Common myeloid progenitor, CD34-positive (primary cell): ENCODE measurements at regions not wholly inside any gene's neighbourhood (a gene's known extent, or its start where the extent isn't known, plus 50 kb on each side); places are given as distances from the start of the nearest gene placed in this dataset.

ENCODE experiments used
- CTCF ChIA-PET: fragments of 350-600 bp; sonication (Branson Sonifier 250); formaldehyde crosslinking; loops from one replicate; lab custom pipeline; 2021; ENCODE audit warnings: antibody characterized with exemption; lab: Charles Lee
- POLR2A ChIA-PET: fragments of 350-600 bp; sonication (Branson Sonifier 250); formaldehyde crosslinking; loops from one replicate; lab custom pipeline; 2021; ENCODE audit warnings: antibody characterized with exemption; lab: Charles Lee
- DNase-seq, 3 donors: peaks; one replicate each; pipeline versions ENCODE4 v3.0.0 to v3.0.0-alpha.2; 2013
- H3K27ac ChIP-seq, 2 experiments: 1 replicate in 1 of 2; 2 replicates in 1 of 2; pipeline ENCODE4 v1.7.0; 2013; ENCODE audit warnings: inconsistent platforms in 2 of 2, low read length in 2 of 2, mild to moderate bottlenecking in 2 of 2, low read depth in 1 of 2, moderate library complexity in 1 of 2; ENCODE audit not compliant: severe bottlenecking in 2 of 2, insufficient read depth in 1 of 2, poor library complexity in 1 of 2
- H3K27me3 ChIP-seq, 5 experiments: replicated peaks in 2 of 5; 1 replicate in 3 of 5; 2 replicates in 2 of 5; pipeline versions ENCODE4 v1.6.1 to v1.7.0; 2013; ENCODE audit warnings: low read length in 4 of 5, mild to moderate bottlenecking in 2 of 5, moderate library complexity in 2 of 5, inconsistent platforms in 1 of 5; ENCODE audit not compliant: insufficient read depth in 5 of 5, control insufficient read depth in 4 of 5
- H3K36me3 ChIP-seq, 4 experiments: 1 replicate in 2 of 4; 2 replicates in 2 of 4; pipeline versions ENCODE4 v1.6.1 to v1.7.0; 2013; ENCODE audit warnings: low read length in 3 of 4, control low read depth in 1 of 4, mild to moderate bottlenecking in 1 of 4; ENCODE audit not compliant: control insufficient read depth in 4 of 4, insufficient read depth in 4 of 4
- H3K4me1 ChIP-seq, 4 experiments: 1 replicate in 3 of 4; 2 replicates in 1 of 4; pipeline versions ENCODE4 v1.6.1 to v1.7.1; 2013; ENCODE audit warnings: low read length in 3 of 4, mild to moderate bottlenecking in 3 of 4, control low read depth in 1 of 4, inconsistent platforms in 1 of 4, moderate library complexity in 1 of 4; ENCODE audit not compliant: control insufficient read depth in 4 of 4, insufficient read depth in 4 of 4; ENCODE audit errors: control extremely low read depth in 1 of 4
- H3K4me3 ChIP-seq, 7 experiments: 1 replicate in 4 of 7; 2 replicates in 3 of 7; pipeline versions ENCODE4 v1.5.1 to v1.7.0; 2013; ENCODE audit warnings: mild to moderate bottlenecking in 7 of 7, low read length in 6 of 7, moderate library complexity in 6 of 7, inconsistent platforms in 2 of 7, low read depth in 2 of 7, control low read depth in 1 of 7; ENCODE audit not compliant: insufficient read depth in 4 of 7, control insufficient read depth in 1 of 7; ENCODE audit errors: extremely low read depth in 1 of 7
- H3K9me3 ChIP-seq, 5 experiments: 1 replicate in 4 of 5; 2 replicates in 1 of 5; pipeline versions ENCODE4 v1.6.1 to v1.7.1; 2013; ENCODE audit warnings: low read length in 4 of 5, mild to moderate bottlenecking in 2 of 5, inconsistent platforms in 1 of 5, low read depth in 1 of 5, moderate library complexity in 1 of 5; ENCODE audit not compliant: control insufficient read depth in 4 of 5, insufficient read depth in 2 of 5; ENCODE audit errors: control extremely low read depth in 1 of 5
- WGBS: methylation state at CpG from one replicate; pipeline ENCODE4 v1.1.5; 2013; ENCODE audit not compliant: insufficient coverage; 5-methylcytosine and 5-hydroxymethylcytosine counted together

DNA sequence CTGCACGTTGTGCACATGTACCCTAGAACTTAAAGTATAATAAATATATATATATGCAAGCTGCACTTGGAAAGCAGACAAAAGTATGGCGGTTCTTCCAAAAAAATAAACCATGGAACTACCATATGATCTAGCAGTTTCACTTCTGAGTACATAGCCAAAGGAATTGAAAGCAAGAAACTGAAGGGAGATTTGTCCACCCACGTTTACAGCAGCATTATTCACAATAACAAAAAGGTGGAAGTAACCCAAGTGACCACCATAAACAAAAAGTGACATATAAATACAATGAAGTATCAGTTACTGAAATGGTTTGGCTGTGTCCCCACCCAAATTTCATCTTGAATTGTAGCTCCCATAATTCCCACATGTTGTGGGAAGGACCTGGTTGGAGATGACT lies 525.3 kb upstream of the CELF2 start:
- ChIA-PET POLR2A (no interaction called here), CTCF (no interaction called here)
- Histone ChIP-seq H3K9me3 (peaks cover 0 to under 1% (median 0%) of the 10 kb centered on the region in 5 experiments), H3K27me3 (no peaks in the 10 kb centered on the region), H3K4me3 (no peak overlapping the region), H3K36me3 (no peaks in the 10 kb centered on the region), H3K4me1 (no peaks in the 10 kb centered on the region), H3K27ac (no peak overlapping the region)
- no peak for DNase-seq
- no CpG with 5 or more reads among the region's 3 CpGs for WGBS

DNA sequence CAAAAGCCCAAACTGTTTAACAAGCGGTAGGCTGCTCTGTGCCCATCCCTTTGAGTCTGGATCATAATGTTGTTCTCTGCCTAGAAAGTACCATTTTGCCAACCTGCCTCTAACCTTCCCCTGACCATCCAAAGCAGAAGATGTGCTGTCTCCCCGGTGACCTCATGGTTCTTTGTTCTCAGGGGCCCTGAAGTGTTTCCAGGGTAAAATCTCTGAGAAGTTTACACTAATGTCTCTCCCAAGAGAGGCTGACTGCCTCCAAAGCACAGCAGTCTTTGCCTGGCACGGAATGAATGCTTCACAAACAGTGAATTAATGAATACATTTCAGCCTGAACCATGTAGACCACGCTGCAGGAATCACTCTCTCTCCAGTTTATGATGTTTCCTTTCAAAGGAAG lies 523.8 kb upstream of the CELF2 start:
- Histone ChIP-seq H3K27ac (no peak overlapping the region), H3K36me3 (no peaks in the 10 kb centered on the region), H3K4me3 (no peak overlapping the region), H3K4me1 (no peaks in the 10 kb centered on the region), H3K27me3 (no peaks in the 10 kb centered on the region), H3K9me3 (peaks cover 0 to 3% (median 0%) of the 10 kb centered on the region in 5 experiments)
- no peak for DNase-seq
- POLR2A ChIA-PET, result no interaction called here
- CTCF ChIA-PET, result no interaction called here
- WGBS, result 96% methylated on average over 3 of the region's 4 CpGs

DNA sequence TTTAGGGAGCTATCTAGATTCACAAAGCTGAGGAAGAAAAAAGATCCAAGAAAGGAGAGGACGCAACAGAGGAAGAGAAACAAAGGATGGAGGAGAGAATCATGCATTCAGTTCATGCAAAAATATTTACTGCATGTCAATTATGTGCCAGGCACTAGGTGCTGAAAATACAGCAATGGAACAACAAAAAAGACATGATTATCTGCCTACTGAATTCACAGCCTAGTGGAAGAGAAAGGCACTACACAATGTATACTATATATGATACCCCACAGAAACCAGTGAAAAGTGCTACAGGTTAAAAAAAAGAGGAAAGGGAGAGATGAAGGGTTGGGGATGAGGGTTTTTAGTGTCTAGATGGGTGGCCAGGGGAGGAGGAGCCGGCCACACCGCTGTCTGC lies 520.4 kb upstream of the CELF2 start:
- Histone ChIP-seq H3K4me1 (no peaks in the 10 kb centered on the region), H3K27ac (no peak overlapping the region), H3K4me3 (no peak overlapping the region), H3K9me3 (peaks cover 0 to 4% (median 0%) of the 10 kb centered on the region in 5 experiments), H3K27me3 (no peaks in the 10 kb centered on the region), H3K36me3 (no peaks in the 10 kb centered on the region)
- ChIA-PET CTCF (no interaction called here), POLR2A (no interaction called here)
- DNase-seq, result no peak
- 97% methylated on average over 3 of the region's 3 CpGs for WGBS

DNA sequence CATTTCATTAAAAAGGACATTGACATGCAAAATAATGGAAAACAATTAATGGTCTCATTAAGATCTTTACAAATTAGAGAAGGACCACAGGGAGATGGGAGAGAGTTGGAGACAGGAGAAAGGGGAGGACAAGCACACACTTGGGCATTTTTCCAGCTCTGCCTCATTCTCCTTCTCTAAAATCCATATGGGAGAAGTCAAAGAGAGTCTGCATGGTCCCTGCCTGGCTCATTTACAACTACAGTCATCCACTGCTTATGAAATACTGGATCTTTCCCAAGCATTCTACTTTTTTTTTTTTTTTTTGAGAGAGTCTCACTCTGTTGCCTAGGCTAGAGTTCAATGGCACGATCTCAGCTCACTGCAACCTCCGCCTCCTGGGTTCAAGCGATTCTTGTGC lies 518.9 kb upstream of the CELF2 start:
- no peak overlapping the region for H3K27ac ChIP-seq
- no peak for DNase-seq
- H3K36me3 ChIP-seq, result no peaks in the 10 kb centered on the region
- peaks cover 0 to 4% (median 0%) of the 10 kb centered on the region in 5 experiments for H3K9me3 ChIP-seq
- POLR2A ChIA-PET, result no interaction called here
- no peak overlapping the region for H3K4me3 ChIP-seq
- CTCF ChIA-PET, result interaction anchor here (1.2 kb wide), 1 partner anchor 23 kb away, joined by 3 read pairs; no protein-coding TSS in a partner anchor
- no peaks in the 10 kb centered on the region for H3K27me3 ChIP-seq
- no CpG with 5 or more reads among the region's 3 CpGs for WGBS
- no peaks in the 10 kb centered on the region for H3K4me1 ChIP-seq

DNA sequence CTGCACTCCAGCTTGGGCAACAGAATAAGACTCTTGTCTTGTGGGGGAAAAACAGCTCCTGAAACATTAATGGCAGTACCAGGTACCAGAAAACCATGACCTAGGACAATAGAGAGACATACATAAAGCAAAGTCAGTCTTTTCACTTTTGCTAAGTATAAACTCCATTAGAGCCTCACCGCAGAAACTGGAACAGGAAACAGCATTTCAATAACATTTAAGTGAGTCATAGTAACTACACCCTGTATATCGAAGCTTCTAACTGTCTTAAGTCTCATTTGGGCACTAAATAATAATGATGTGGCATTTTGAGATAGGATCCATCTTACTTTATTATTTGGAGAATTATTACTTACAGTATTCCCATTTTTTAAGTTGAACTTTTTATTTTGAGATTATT lies 517.8 kb upstream of the CELF2 start:
- ChIA-PET POLR2A (no interaction called here), CTCF (no interaction called here)
- no peaks in the 10 kb centered on the region for H3K4me1 ChIP-seq
- no peak overlapping the region for H3K27ac ChIP-seq
- peaks cover 0 to 4% (median 0%) of the 10 kb centered on the region in 5 experiments for H3K9me3 ChIP-seq
- no peaks in the 10 kb centered on the region for H3K36me3 ChIP-seq
- H3K4me3 ChIP-seq, result no peak overlapping the region
- DNase-seq, result peak in 2 of 3 donors; percentile 29 to 67
- H3K27me3 ChIP-seq, result no peaks in the 10 kb centered on the region
- WGBS, result 80% methylated on average over 1 of the region's 2 CpGs

DNA sequence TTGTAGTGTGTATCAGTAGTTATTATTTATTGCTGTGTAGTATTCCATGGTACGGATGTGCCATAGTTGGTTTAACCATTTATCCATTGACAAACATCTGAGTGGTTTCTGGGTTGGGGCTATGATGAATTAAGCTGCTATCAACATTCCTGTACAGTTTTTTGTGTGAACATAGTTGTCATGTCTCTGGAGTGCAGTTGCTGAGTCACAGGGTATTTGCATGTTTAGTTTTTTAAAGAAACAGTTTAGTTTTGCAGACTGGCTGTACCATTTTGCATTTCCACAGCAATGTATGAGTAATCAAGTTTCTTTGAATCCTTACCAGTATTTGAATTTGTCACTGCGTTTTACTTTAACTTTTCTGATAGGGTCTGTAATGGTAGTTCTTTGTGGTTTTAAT lies 516.7 kb upstream of the CELF2 start:
- H3K36me3 ChIP-seq, result no peaks in the 10 kb centered on the region
- 100% methylated on average over 1 of the region's 2 CpGs for WGBS
- ChIA-PET CTCF (no interaction called here), POLR2A (no interaction called here)
- no peak overlapping the region for H3K4me3 ChIP-seq
- H3K27ac ChIP-seq, result no peak overlapping the region
- H3K27me3 ChIP-seq, result no peaks in the 10 kb centered on the region
- DNase-seq, result no peak
- H3K9me3 ChIP-seq, result peaks cover 0 to 4% (median 0%) of the 10 kb centered on the region in 5 experiments
- no peaks in the 10 kb centered on the region for H3K4me1 ChIP-seq

DNA sequence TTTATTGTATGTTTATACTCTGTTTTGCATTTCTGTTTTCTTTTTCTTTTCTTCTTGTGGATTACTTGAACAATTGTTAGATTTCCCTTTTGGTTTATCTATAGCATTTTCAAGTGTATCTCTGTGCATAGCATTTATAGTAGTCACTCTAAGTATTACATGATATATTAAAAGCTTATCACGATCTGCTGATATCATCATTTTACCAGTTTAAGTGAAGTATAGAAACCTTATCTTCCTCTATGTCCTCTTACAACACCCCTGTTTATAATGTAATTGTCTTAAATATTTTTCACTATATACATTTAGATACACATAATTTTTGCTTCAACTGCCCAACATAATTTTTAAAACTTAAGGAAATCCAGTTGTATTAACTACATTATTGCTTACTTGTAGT lies 513.9 kb upstream of the CELF2 start:
- Histone ChIP-seq H3K4me3 (no peak overlapping the region), H3K36me3 (no peaks in the 10 kb centered on the region), H3K27me3 (no peaks in the 10 kb centered on the region), H3K4me1 (peaks cover 0 to 4% (median 0%) of the 10 kb centered on the region in 4 experiments), H3K9me3 (peaks cover 0 to 4% (median 0%) of the 10 kb centered on the region in 5 experiments), H3K27ac (no peak overlapping the region)
- CTCF ChIA-PET, result no interaction called here
- no peak for DNase-seq
- no CpG with 5 or more reads among the region's 1 CpG for WGBS
- POLR2A ChIA-PET, result no interaction called here
